ENCODE measurements at regions not wholly inside any gene's neighbourhood (a gene's known extent, or its start where the extent isn't known, plus 50 kb on each side); places are given as distances from the start of the nearest gene placed in this dataset.
"Not testable (repeated sequence)": the region's sequence is repeated elsewhere in the genome, so short reads cannot be mapped to it uniquely, and the experiment has no call there.

DNA sequence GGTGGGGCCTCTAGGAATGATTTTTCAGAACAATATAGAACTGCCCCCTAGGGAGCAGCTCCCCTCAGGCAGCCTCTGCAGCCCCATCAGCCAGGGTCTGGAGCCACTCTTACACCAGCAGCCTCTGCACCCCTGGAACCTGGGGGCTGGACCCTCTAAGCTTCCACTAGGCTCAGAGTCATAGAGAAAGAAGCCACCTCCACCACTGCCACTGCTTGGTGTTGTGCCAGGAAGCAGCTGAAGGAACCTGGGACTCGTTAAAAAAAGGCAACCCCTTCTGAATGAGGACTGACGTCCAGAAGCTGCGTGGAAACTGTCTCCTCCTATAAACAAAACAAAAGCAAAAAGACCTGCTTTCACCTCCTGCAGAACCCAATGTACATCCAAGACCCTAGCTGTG is 98.1 kb upstream of the HS6ST1 start:
- dilution Hi-C loops (cut with MboI; ENCODE audit: extremely low pct_ligation_motif_present, low sequenced_read_pairs) (no loop called here), intact Hi-C loops (cut with micrococcal nuclease) (no loop called here)
- no peaks in the 10 kb centered on the region for H3K27me3 ChIP-seq (ENCODE audit: control insufficient read depth in 2 of 2, insufficient read depth in 2 of 2, low read length in 2 of 2)
- no peak overlapping the region for H3K4me2 ChIP-seq (ENCODE audit: insufficient read depth, low read length)
- no peak overlapping the region for H3K27ac ChIP-seq (ENCODE audit: insufficient read depth, low read depth, low read length)
- H4K20me1 ChIP-seq (replicated peaks; ENCODE audit: control insufficient read depth, extremely low read depth, insufficient read depth, low read length), result no peaks in the 10 kb centered on the region
- no TSS peak for BruUV-seq (replicated peaks)
- no peak overlapping the region for H3K9ac ChIP-seq (replicated peaks; ENCODE audit: extremely low read depth, insufficient read depth, low read length)
- H2AFZ ChIP-seq (ENCODE audit: low read depth, low read length), result no peak overlapping the region
- POLR2A ChIA-PET, result no interaction called here
- no peak overlapping the region for H3K4me3 ChIP-seq (replicated peaks in 1 of 3; ENCODE audit: insufficient read depth in 1 of 3, low read depth in 1 of 3, low read length in 3 of 3)
- FAIRE-seq, result no peak
- no peaks in the 10 kb centered on the region for H3K4me1 ChIP-seq (ENCODE audit: control insufficient read depth, extremely low read depth, insufficient read depth, low read length)
- H3K36me3 ChIP-seq (ENCODE audit: control insufficient read depth in 2 of 2, extremely low read depth in 1 of 2, insufficient read depth in 2 of 2, low read length in 2 of 2), result no peaks in the 10 kb centered on the region
- no peaks in the 10 kb centered on the region for H3K79me2 ChIP-seq (ENCODE audit: control insufficient read depth, insufficient read depth, low read length)
- TF ChIP-seq EZH2 (IDR thresholded peaks at IDR 0.05; ENCODE audit: borderline replicate concordance, low read depth, low read length, severe bottlenecking) (no peak), MYC (IDR thresholded peaks at IDR 0.05; ENCODE audit: low read depth, low read length) (no peak), FOS (IDR thresholded peaks at IDR 0.05; ENCODE audit: borderline replicate concordance, insufficient read depth, low read length) (no peak), JUN (IDR thresholded peaks at IDR 0.05; ENCODE audit: borderline replicate concordance, insufficient read depth, insufficient read length, low read depth) (no peak), POLR2A (IDR thresholded peaks at IDR 0.05; ENCODE audit: low read depth, low read length) (no peak), POLR2AphosphoS5 (IDR thresholded peaks at IDR 0.05; ENCODE audit: insufficient read depth, low read depth, low read length) (no peak)
- TF ChIP-seq, protein P1, sequence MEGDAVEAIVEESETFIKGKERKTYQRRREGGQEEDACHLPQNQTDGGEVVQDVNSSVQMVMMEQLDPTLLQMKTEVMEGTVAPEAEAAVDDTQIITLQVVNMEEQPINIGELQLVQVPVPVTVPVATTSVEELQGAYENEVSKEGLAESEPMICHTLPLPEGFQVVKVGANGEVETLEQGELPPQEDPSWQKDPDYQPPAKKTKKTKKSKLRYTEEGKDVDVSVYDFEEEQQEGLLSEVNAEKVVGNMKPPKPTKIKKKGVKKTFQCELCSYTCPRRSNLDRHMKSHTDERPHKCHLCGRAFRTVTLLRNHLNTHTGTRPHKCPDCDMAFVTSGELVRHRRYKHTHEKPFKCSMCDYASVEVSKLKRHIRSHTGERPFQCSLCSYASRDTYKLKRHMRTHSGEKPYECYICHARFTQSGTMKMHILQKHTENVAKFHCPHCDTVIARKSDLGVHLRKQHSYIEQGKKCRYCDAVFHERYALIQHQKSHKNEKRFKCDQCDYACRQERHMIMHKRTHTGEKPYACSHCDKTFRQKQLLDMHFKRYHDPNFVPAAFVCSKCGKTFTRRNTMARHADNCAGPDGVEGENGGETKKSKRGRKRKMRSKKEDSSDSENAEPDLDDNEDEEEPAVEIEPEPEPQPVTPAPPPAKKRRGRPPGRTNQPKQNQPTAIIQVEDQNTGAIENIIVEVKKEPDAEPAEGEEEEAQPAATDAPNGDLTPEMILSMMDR (IDR thresholded peaks at IDR 0.05; ENCODE audit: extremely low read depth in 1 of 2, insufficient read depth in 1 of 2, low read depth in 1 of 2, low read length in 2 of 2), result no peak
- CTCF ChIA-PET, result interaction anchor here (1.3 kb wide), 1 partner anchor 16 kb away, joined by 5 read pairs; no protein-coding TSS in a partner anchor
- H3K9me1 ChIP-seq (replicated peaks; ENCODE audit: control insufficient read depth, extremely low read depth, insufficient read depth, low read length), result no peaks in the 10 kb centered on the region
- no peak for DNase-seq (ENCODE audit: low read depth, low spot score)
- no peaks in the 10 kb centered on the region for H3K9me3 ChIP-seq (replicated peaks; ENCODE audit: control insufficient read depth, insufficient read depth, low read length)

GRCh38 chr2:128417264-128417663 is 98.6 kb upstream of the HS6ST1 start:
- POLR2A ChIA-PET; H3K27ac ChIP-seq (ENCODE audit: insufficient read depth, low read depth, low read length); CTCF ChIA-PET; H3K9me1 ChIP-seq (replicated peaks; ENCODE audit: control insufficient read depth, extremely low read depth, insufficient read depth, low read length); DNase-seq (ENCODE audit: low read depth, low spot score); H2AFZ ChIP-seq (ENCODE audit: low read depth, low read length); H3K79me2 ChIP-seq (ENCODE audit: control insufficient read depth, insufficient read depth, low read length); H3K9ac ChIP-seq (replicated peaks; ENCODE audit: extremely low read depth, insufficient read depth, low read length); H3K4me1 ChIP-seq (ENCODE audit: control insufficient read depth, extremely low read depth, insufficient read depth, low read length); H3K27me3 ChIP-seq (ENCODE audit: control insufficient read depth in 2 of 2, insufficient read depth in 2 of 2, low read length in 2 of 2); H3K4me2 ChIP-seq (ENCODE audit: insufficient read depth, low read length); intact Hi-C loops (cut with micrococcal nuclease); dilution Hi-C loops (cut with MboI; ENCODE audit: extremely low pct_ligation_motif_present, low sequenced_read_pairs); H3K4me3 ChIP-seq (replicated peaks in 1 of 3; ENCODE audit: insufficient read depth in 1 of 3, low read depth in 1 of 3, low read length in 3 of 3); FAIRE-seq; H3K36me3 ChIP-seq (ENCODE audit: control insufficient read depth in 2 of 2, extremely low read depth in 1 of 2, insufficient read depth in 2 of 2, low read length in 2 of 2); BruUV-seq (replicated peaks); H3K9me3 ChIP-seq (replicated peaks; ENCODE audit: control insufficient read depth, insufficient read depth, low read length); H4K20me1 ChIP-seq (replicated peaks; ENCODE audit: control insufficient read depth, extremely low read depth, insufficient read depth, low read length): not testable (repeated sequence)
